ENCODE measurements at regions not wholly inside any gene's neighbourhood (a gene's known extent, or its start where the extent isn't known, plus 50 kb on each side); places are given as distances from the start of the nearest gene placed in this dataset.
"Not testable (repeated sequence)": the region's sequence is repeated elsewhere in the genome, so short reads cannot be mapped to it uniquely, and the experiment has no call there.

DNA sequence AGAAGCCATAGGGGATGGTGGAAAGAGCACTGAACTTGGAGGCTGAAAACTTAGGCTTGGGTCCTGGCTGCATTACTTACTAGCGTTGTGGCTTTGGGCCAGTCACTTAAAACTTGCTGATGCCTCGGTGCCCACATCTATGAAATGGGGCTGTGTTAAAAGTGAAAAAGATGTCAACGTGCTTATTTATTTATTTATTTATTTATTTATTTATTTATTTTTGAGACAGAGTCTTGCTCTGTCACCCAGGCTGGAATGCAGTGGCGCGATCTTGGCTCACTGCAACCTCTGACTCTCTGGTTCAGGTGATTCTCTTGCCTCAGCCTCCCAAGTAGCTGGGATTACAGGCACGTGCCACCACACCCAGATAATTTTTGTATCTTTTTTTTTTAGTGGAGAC, 94.3 kb downstream of the MRM1 start:
- DNase-seq, result not testable (repeated sequence)

- DNase-seq, result no peak
Measured at GRCh38 chr17:36696805-36697204, 95.4 kb downstream of the MRM1 start.

DNA sequence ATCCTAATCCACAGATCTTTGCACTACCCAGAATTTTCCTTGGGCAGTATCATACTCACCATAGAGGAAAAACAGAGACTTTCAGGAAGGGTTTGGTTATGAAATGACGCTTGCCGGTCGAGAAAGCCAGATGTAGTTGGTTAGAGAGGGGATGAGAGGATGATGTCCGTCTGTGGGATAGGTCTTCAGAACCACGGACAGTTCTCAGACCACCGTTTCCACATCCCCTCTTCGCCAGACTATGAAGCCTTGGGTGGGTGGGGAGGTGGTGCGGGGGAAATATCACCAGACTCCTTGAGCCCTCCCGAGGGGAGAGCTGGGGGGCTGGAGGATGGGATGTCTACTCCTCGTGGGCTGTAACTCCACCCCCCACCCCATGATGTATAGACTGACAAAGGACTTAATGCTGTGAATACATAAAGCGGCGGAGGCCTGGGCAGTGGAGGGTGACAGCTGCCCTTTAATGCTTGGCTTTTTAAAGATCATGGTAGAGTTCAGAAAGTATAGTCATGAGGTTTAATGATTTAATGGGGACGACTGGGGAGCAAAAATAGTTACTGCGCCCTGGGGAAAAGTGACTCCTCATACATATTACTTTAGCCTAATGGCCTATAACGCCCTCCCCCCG, 96.6 kb downstream of the MRM1 start:
- DNase-seq, result no peak

DNA sequence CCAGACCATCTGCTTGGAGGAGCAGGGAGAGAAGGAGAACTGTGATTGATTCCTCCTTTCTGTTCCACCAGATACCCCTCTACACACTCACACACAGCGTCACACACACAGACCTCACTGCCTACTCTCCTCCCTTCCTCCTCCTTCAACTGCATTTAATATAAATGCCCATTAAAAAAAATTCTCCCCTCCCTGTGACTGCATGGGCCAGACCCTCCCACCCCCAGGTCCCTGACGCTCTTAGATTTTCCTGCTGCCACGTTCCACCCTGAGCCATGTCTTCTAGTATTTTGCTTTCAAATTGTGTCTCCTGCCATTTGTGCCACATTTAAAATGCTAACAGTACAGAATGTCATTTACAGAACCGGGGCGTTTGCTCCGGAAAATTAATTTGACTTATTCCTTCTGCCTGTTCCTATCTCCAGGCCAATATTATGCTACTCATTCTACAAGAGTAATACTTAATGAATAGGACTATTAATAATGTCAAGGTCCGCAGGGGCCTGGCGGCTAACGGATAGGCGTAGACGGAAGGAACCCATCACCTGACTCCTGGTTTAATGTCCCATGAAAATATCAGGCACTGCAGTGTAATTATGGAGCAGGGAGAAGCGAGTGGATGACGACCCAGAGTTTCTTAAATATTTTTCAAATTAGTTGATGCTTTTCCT, 100.2 kb downstream of the MRM1 start:
- DNase-seq, result no peak

- no peak for DNase-seq
Measured at GRCh38 chr17:36702636-36703035, 101.3 kb downstream of the MRM1 start.

DNA sequence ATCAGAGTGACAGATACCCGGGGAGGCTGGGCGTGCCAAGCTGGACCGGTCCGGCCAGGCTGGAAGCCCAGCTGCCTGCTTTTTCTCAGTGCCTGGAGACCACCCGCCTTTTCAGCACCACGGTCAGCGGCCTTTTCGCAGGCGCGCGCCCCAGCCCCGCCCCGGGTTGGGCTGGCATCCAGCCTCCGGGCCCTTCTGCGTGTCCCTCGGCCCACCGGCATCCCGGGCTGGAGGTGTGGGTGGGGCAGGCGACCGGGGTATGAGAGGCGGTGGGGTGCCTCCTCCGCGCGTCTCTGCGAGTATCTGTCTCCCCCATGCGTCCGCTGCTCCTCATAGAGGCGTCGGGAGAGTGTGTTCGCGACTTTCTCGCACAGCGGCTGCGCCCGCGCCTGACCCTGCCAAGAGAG, 102.5 kb downstream of the MRM1 start:
- DNase-seq, result peak; percentile 13

DNA sequence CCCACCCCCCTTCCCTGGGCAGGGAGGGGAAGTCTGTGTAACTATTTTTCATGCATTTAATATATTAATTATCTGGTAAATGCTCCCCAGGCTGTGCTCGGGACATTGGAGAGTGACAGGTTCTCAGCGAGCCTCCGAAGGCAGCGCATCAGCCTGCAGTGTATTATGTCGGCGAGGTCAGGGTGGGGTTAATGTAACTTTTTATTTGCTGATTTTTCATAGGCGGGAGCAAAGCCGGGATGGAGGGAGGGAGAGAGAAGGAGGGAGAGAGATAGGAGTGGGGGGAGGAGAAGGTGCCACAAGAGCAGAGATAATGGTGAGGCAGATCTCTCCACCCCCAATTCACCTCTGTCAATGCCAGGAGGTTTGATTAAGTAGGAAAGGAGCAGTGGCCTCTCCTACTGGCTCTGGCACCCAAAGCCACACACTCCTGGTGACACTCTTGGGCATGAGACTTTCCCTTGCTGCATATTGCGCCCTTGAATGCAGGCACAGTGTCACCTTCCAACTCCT, 104.0 kb downstream of the MRM1 start:
- DNase-seq, result no peak

GRCh38 chr17:36705874-36706731, 104.7 kb downstream of the MRM1 start:
- DNase-seq, result peak; percentile 28

DNA sequence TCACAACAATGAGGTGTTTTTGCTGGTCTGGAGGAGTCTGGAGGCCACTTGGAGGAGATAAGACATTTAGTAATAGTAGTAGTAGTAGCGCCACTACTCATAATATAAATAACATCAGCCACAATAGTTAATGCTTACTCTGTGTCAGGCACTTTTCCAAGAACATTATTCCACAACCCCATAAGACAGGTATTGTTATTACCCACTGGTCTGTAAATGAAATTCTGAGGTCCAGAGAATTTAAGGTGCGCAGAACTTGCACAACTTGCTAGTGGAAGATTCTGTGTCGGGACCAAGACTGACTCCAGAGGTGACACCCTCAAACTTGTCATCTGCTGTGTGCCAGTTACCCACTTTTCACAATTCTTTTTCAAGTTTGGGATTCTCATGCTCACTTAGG, 106.5 kb downstream of the MRM1 start:
- no peak for DNase-seq

- DNase-seq, result no peak
Measured at GRCh38 chr17:36714789-36715188, 113.4 kb downstream of the MRM1 start.

GRCh38 chr17:36715951-36716350, 114.6 kb downstream of the MRM1 start:
- no peak for DNase-seq

DNA sequence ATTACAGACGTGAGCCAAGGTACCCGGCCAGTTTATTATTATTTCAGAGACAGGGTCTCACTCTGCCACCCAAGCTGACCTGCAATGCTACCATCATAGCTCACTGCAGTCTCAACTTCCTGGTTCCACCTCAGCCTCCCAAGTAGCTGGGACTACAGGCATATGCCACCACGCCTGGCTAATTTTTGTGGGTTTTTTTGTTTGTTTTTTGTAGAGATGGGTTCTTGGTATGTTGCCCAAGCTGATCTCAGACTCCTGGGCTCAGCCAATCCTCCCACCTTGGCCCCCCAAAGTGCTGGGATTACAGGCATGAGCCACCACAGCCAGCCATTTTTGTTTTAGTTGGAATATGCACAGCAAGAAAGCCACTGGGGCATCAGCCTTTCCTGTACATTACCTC, 115.7 kb downstream of the MRM1 start:
- no peak for DNase-seq

DNA sequence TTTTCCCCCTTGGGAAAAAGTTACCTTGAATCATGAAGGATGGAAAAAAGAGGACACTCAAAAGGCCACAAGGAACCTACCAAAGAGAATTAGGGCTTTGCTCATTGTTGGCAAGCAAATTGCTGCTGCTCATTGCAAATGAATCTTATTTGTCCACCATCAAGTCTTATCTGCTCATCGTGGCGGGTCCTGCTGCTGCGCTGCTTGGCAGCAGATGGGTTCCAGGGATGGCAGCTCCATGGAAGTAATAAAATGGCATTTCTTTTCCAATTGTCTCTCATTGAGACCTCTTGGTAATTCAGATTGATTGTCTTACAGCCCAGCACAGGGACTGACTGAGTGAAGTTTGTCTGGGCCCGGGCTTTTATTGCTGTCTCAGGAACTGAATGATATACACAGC, 118.7 kb downstream of the MRM1 start:
- no peak for DNase-seq

GRCh38 chr17:36721560-36722120, 120.3 kb downstream of the MRM1 start:
- no peak for DNase-seq

- DNase-seq, result no peak
Measured at GRCh38 chr17:36722121-36722902, 120.9 kb downstream of the MRM1 start.

- DNase-seq, result no peak
Measured at GRCh38 chr17:36722903-36723263, 121.5 kb downstream of the MRM1 start.

DNA sequence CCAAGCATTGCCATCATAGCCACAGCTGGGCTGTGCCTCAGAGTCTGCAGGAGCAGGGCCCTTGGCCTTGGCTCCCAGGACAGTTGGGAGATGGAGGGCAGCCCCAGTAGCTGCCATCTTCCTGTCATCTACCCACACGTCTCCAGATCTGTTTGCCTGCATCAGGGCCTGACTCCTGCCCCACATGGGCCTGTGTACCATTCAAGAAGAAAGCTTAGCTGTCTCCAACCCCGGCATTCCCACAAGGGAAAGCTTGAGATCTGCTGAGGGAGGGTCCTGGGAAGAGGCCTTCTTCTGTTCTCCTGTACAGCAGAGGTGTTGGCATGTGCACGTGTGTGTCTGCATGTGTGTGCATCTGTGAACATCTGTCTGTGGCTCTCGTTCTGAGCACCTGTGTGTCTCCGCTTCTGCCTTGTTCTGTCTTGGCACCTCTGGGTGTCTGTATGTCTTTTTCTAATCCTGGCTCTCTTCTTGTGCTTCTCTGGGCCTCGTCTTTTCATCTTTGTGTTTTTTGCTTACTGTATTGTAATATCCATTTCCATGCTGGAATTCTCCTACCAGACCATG, 122.2 kb downstream of the MRM1 start:
- no peak for DNase-seq

- DNase-seq, result no peak
Measured at GRCh38 chr17:36726199-36726598, 124.8 kb downstream of the MRM1 start.

DNA sequence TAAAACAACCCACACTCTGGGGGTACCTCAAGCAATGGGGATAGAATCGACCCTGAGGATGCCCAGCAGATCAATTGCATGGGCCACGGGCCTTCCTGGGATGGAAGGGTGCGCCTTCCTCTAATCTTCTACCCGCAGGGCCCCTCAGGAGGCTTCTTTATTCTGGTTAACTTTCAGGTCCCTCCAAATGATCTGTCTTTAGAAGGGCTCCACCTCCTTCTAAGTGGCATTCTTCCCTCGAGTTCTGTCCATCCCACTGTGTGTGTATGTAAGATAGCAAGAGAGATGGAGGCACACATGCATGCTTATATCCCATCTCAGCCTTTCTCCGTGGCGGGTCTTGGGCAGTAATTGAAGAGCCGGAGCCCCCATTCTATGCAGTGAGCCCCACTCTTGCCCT, 125.7 kb downstream of the MRM1 start:
- no peak for DNase-seq

DNA sequence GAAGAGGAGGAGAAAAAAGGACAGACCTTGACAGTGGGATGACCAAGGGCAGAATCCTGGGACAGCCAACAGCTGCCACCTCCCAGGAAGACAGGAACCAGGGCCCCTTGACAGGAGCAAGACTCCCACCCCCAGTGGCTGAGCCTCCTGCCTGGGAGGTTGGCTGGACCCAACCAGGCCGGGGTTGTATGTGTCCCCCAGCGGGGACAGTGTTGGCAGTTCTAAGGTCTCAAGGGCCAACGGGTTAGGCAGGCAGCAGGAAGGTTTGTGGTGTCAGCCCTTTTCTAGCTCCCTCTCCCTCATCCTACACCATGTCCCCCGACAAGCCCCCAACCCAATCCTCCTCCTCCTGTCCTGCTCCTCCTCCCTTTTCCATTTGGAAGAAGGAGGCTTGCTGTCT, 126.2 kb downstream of the MRM1 start:
- DNase-seq, result no peak

DNA sequence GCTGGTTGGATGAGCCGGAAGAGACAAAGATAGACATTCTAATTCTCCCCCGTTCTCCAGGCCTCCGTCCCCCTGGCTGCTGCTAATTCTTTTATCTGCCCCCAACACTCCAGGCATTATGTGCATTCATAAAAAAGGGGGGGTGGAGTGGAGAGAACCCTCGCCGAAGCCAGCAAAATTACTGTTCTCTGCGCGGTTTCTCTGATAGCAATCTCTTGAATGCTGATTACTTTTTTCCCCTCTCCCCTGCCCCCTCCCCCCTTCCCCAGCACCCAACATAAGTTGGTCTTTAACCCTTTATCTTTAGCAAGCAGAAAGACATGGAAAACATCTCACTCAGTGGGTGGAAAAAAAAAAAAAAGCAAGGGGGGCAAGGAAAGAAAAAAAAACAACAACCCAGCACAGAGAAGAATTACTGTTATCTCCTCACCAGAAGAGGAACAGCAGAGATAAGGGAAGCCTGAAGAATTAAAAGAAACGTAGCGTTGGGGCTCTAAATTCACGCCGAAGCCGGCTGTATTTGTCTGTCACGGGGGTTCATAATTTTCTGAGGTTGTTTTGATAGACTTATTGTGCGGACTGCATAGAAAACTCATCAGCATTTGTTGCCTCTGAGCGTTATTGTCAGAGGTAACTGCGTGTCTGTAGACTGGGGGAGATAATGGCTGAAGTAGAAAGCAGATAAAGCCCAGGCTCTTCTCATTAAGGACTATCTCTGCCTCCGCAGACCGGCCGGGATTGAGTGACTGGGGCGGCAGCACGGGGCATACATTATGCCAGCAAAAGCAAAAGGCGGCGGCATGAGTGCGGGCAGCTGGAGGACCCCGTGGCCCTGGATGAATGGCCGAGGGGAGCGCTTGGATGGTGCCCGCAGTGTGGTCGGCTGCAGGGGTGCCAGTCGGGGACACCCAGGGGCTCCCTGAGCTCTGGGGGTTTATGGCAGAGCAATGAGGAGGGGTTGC, 126.9 kb downstream of the MRM1 start:
- DNase-seq, result no peak
